ENCODE measurements at regions not wholly inside any gene's neighbourhood (a gene's known extent, or its start where the extent isn't known, plus 50 kb on each side); places are given as distances from the start of the nearest gene placed in this dataset.

DNA sequence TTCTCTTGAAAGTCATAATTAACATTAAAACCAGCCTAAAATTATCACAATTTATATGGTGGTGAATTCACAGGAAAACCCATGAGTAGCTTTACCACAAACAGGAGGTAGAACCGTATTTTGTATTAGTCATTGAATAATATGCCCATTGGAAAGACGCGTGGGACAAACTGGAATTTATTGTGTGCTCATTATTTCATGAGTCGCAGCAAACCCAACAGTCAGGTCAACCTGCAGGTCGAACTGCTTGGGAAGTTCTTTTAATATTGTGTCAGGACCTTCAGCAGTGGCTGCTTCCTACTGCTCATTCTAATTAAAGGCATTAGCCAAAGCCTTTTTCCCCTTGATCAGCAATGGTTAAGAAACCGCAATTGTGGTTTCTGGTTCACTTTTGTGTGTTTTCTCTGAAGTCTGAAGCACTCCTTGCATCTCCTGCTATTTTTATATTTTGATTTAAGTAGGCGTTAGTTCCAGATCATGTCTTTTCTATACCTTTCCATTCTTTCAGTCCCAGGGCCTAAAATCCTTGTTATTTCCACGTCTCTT is 100.1 kb downstream of the RAB11FIP2 start (continued):
- TF ChIP-seq, protein P1, sequence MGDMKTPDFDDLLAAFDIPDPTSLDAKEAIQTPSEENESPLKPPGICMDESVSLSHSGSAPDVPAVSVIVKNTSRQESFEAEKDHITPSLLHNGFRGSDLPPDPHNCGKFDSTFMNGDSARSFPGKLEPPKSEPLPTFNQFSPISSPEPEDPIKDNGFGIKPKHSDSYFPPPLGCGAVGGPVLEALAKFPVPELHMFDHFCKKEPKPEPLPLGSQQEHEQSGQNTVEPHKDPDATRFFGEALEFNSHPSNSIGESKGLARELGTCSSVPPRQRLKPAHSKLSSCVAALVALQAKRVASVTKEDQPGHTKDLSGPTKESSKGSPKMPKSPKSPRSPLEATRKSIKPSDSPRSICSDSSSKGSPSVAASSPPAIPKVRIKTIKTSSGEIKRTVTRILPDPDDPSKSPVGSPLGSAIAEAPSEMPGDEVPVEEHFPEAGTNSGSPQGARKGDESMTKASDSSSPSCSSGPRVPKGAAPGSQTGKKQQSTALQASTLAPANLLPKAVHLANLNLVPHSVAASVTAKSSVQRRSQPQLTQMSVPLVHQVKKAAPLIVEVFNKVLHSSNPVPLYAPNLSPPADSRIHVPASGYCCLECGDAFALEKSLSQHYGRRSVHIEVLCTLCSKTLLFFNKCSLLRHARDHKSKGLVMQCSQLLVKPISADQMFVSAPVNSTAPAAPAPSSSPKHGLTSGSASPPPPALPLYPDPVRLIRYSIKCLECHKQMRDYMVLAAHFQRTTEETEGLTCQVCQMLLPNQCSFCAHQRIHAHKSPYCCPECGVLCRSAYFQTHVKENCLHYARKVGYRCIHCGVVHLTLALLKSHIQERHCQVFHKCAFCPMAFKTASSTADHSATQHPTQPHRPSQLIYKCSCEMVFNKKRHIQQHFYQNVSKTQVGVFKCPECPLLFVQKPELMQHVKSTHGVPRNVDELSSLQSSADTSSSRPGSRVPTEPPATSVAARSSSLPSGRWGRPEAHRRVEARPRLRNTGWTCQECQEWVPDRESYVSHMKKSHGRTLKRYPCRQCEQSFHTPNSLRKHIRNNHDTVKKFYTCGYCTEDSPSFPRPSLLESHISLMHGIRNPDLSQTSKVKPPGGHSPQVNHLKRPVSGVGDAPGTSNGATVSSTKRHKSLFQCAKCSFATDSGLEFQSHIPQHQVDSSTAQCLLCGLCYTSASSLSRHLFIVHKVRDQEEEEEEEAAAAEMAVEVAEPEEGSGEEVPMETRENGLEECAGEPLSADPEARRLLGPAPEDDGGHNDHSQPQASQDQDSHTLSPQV (IDR thresholded peaks at IDR 0.05), result no peak
- no peak for TF ChIP-seq PBX3 (IDR thresholded peaks at IDR 0.05; ENCODE audit: insufficient replicate concordance, low read depth, low read length)

GRCh38 chr10:117948493-117948892 is 98.2 kb downstream of the RAB11FIP2 start:
- CTCF ChIA-PET, result no interaction called here
- RAD21 ChIA-PET (ENCODE audit: unreplicated experiment), result no interaction called here
- TF ChIP-seq HDAC2 (IDR thresholded peaks at IDR 0.05) (no peak), PML (IDR thresholded peaks at IDR 0.05; ENCODE audit: low read length) (no peak), MEF2B (IDR thresholded peaks at IDR 0.05; ENCODE audit: partially characterized antibody, poor library complexity, severe bottlenecking) (no peak), KAT2A (conservative IDR thresholded peaks at IDR 0.05; ENCODE audit: control insufficient read depth, low read depth, low read length) (no peak), STAT3 (IDR thresholded peaks at IDR 0.05; ENCODE audit: low read depth, low read length) (no peak), SMAD5 (IDR thresholded peaks at IDR 0.05; ENCODE audit: low read depth) (no peak), RFX5 (IDR thresholded peaks at IDR 0.05; ENCODE audit: low read depth, low read length) (no peak), EP300 (IDR thresholded peaks at IDR 0.05; ENCODE audit: borderline replicate concordance in 1 of 2, control insufficient read depth in 1 of 2, low read depth in 2 of 2, low read length in 2 of 2) (no peak), CHD2 (IDR thresholded peaks at IDR 0.05; ENCODE audit: borderline replicate concordance, low read depth, low read length) (no peak), FOS (IDR thresholded peaks at IDR 0.05; ENCODE audit: borderline replicate concordance, extremely low read depth, insufficient read length) (no peak), CREM (IDR thresholded peaks at IDR 0.05; ENCODE audit: low read depth) (no peak), RAD21 (IDR thresholded peaks at IDR 0.05; ENCODE audit: insufficient read depth, low read depth, low read length) (no peak), SREBF1 (IDR thresholded peaks at IDR 0.05; ENCODE audit: low read length) (no peak), JUNB (IDR thresholded peaks at IDR 0.05) (no peak)
- TF ChIP-seq, protein P2, sequence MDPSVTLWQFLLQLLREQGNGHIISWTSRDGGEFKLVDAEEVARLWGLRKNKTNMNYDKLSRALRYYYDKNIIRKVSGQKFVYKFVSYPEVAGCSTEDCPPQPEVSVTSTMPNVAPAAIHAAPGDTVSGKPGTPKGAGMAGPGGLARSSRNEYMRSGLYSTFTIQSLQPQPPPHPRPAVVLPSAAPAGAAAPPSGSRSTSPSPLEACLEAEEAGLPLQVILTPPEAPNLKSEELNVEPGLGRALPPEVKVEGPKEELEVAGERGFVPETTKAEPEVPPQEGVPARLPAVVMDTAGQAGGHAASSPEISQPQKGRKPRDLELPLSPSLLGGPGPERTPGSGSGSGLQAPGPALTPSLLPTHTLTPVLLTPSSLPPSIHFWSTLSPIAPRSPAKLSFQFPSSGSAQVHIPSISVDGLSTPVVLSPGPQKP (IDR thresholded peaks at IDR 0.05; ENCODE audit: low read depth, low read length), result no peak
- H3K27me3 ChIP-seq (replicated peaks in 1 of 2; ENCODE audit: control insufficient read depth in 2 of 2, insufficient read depth in 2 of 2, low read length in 1 of 2), result no peaks in the 10 kb centered on the region
- SMC1A ChIA-PET (ENCODE audit: uncharacterized antibody, unreplicated experiment), result no interaction called here
- intact Hi-C loops (cut with micrococcal nuclease; ENCODE audit: unreplicated experiment), result no loop called here
- H3K27ac ChIP-seq (ENCODE audit: control insufficient read depth, insufficient read depth), result no peak overlapping the region
- no TSS peak for BruUV-seq (replicated peaks)
- no peaks in the 10 kb centered on the region for H3K36me3 ChIP-seq (ENCODE audit: control insufficient read depth in 2 of 2, insufficient read depth in 2 of 2, low read length in 1 of 2)
- WGBS (ENCODE audit: insufficient coverage, insufficient replicate concordance, low lambda C conversion rate, missing lambda C conversion rate), result 31% methylated on average over 3 of the region's 3 CpGs
- in situ Hi-C loops (cut with MboI), result no loop called here
- ATAC-seq (no peak), FAIRE-seq (no peak), DNase-seq (ENCODE audit: low read depth, low spot score) (no peak)
- no peak overlapping the region for H3K4me3 ChIP-seq
- POLR2A ChIA-PET, result no interaction called here
- no peaks in the 10 kb centered on the region for H3K9me3 ChIP-seq (replicated peaks; ENCODE audit: control insufficient read depth, insufficient read depth, low read length)
- no peaks in the 10 kb centered on the region for H4K20me1 ChIP-seq (ENCODE audit: control insufficient read depth, insufficient read depth)
- no peak overlapping the region for H3K4me2 ChIP-seq (ENCODE audit: control insufficient read depth, insufficient read depth)
- no peaks in the 10 kb centered on the region for H3K4me1 ChIP-seq (ENCODE audit: control insufficient read depth, insufficient read depth, low read length)
- H2AFZ ChIP-seq (ENCODE audit: control insufficient read depth, low read depth, low read length), result no peak overlapping the region
- H3K79me2 ChIP-seq (ENCODE audit: control insufficient read depth, insufficient read depth, low read length), result no peaks in the 10 kb centered on the region
- H3K9ac ChIP-seq (ENCODE audit: control insufficient read depth, insufficient read depth, low read length), result no peak overlapping the region

Data from GM12878 (cell line).